ENCODE measurements at regions not wholly inside any gene's neighbourhood (a gene's known extent, or its start where the extent isn't known, plus 50 kb on each side); places are given as distances from the start of the nearest gene placed in this dataset.
"Not testable (repeated sequence)": the region's sequence is repeated elsewhere in the genome, so short reads cannot be mapped to it uniquely, and the experiment has no call there.

- Histone ChIP-seq H3K9me3 (peaks cover 70% of the 10 kb centered on the region), H3K4me3 (no peak overlapping the region), H3K4me1 (ENCODE audit: low read depth) (no peaks in the 10 kb centered on the region), H3K36me3 (ENCODE audit: low read depth) (no peaks in the 10 kb centered on the region)
- DNase-seq (no peak), ATAC-seq (no peak)
- no peak for TF ChIP-seq CTCF (IDR thresholded peaks at IDR 0.05)
- intact Hi-C loops (cut with DNase I, micrococcal nuclease), result no loop called here
Measured at GRCh38 chr13:18991060-18991459, 190.6 kb downstream of the TUBA3C start.

- no peaks in the 10 kb centered on the region for H3K4me1 ChIP-seq (ENCODE audit: low read depth)
- no peaks in the 10 kb centered on the region for H3K36me3 ChIP-seq (ENCODE audit: low read depth)
- DNase-seq, result no peak
- intact Hi-C loops (cut with DNase I, micrococcal nuclease), result no loop called here
- no peak for ATAC-seq
- TF ChIP-seq CTCF (IDR thresholded peaks at IDR 0.05), result no peak
- H3K4me3 ChIP-seq, result no peak overlapping the region
- peaks cover 36% of the 10 kb centered on the region for H3K9me3 ChIP-seq
Measured at GRCh38 chr13:18978447-18978846, 203.2 kb downstream of the TUBA3C start.

GRCh38 chr13:18977857-18978256, 203.8 kb downstream of the TUBA3C start:
- H3K9me3 ChIP-seq, result peaks cover 32% of the 10 kb centered on the region
- no peak for TF ChIP-seq CTCF (IDR thresholded peaks at IDR 0.05)
- H3K36me3 ChIP-seq (ENCODE audit: low read depth), result no peaks in the 10 kb centered on the region
- no peak overlapping the region for H3K4me3 ChIP-seq
- intact Hi-C loops (cut with DNase I, micrococcal nuclease), result no loop called here
- no peaks in the 10 kb centered on the region for H3K4me1 ChIP-seq (ENCODE audit: low read depth)
- ATAC-seq, result no peak
- DNase-seq, result no peak

- H3K36me3 ChIP-seq (ENCODE audit: low read depth), result no peaks in the 10 kb centered on the region
- peaks cover 47% of the 10 kb centered on the region for H3K9me3 ChIP-seq
- TF ChIP-seq CTCF (IDR thresholded peaks at IDR 0.05), result no peak
- H3K4me3 ChIP-seq, result no peak overlapping the region
- DNase-seq (no peak), ATAC-seq (no peak)
- H3K4me1 ChIP-seq (ENCODE audit: low read depth), result no peaks in the 10 kb centered on the region
- intact Hi-C loops (cut with DNase I, micrococcal nuclease), result no loop called here
Measured at GRCh38 chr13:18971576-18972219, 209.9 kb downstream of the TUBA3C start.

- no peak for TF ChIP-seq CTCF (IDR thresholded peaks at IDR 0.05)
- H3K36me3 ChIP-seq (ENCODE audit: low read depth), result no peaks in the 10 kb centered on the region
- H3K4me1 ChIP-seq (ENCODE audit: low read depth), result no peaks in the 10 kb centered on the region
- no peak overlapping the region for H3K4me3 ChIP-seq
- no peak for ATAC-seq
- no peak for DNase-seq
- H3K9me3 ChIP-seq, result peaks cover 64% of the 10 kb centered on the region
- intact Hi-C loops (cut with DNase I, micrococcal nuclease), result no loop called here
Measured at GRCh38 chr13:18965347-18965855, 216.2 kb downstream of the TUBA3C start.

- DNase-seq (no peak), ATAC-seq (no peak)
- Histone ChIP-seq H3K36me3 (ENCODE audit: low read depth) (no peaks in the 10 kb centered on the region), H3K9me3 (peaks cover 67% of the 10 kb centered on the region), H3K4me1 (ENCODE audit: low read depth) (no peaks in the 10 kb centered on the region), H3K4me3 (no peak overlapping the region)
- intact Hi-C loops (cut with DNase I, micrococcal nuclease), result no loop called here
- TF ChIP-seq CTCF (IDR thresholded peaks at IDR 0.05), result no peak
Measured at GRCh38 chr13:18964942-18965341, 216.7 kb downstream of the TUBA3C start.

- H3K9me3 ChIP-seq, result peaks cover 74% of the 10 kb centered on the region
- ATAC-seq; intact Hi-C loops (cut with DNase I, micrococcal nuclease); DNase-seq; H3K4me1 ChIP-seq (ENCODE audit: low read depth); H3K36me3 ChIP-seq (ENCODE audit: low read depth); H3K4me3 ChIP-seq: not testable (repeated sequence)
Measured at GRCh38 chr13:18963684-18964083, 217.9 kb downstream of the TUBA3C start.
